Mucosa of stomach (tissue), 1 donor: ENCODE measurements at regions not wholly inside any gene's neighbourhood (a gene's known extent, or its start where the extent isn't known, plus 50 kb on each side); places are given as distances from the start of the nearest gene placed in this dataset.
A peak's percentile ranks its signal among the peaks of the same experiment; 100 is the strongest.
"Not testable (repeated sequence)": the region's sequence is repeated elsewhere in the genome, so short reads cannot be mapped to it uniquely, and the experiment has no call there.

Source experiments
- H3K27me3 ChIP-seq: one replicate; pipeline ENCODE4 v1.7.0; 2013; ENCODE audit warnings: mild to moderate bottlenecking, low read length; ENCODE audit not compliant: control insufficient read depth, insufficient read depth
- H3K36me3 ChIP-seq: one replicate; pipeline ENCODE4 v1.7.0; 2013; ENCODE audit warnings: low read length; ENCODE audit not compliant: control insufficient read depth, insufficient read depth
- H3K4me1 ChIP-seq: one replicate; pipeline ENCODE4 v1.7.0; 2013; ENCODE audit warnings: mild to moderate bottlenecking, low read length; ENCODE audit not compliant: control insufficient read depth, insufficient read depth
- H3K4me3 ChIP-seq: one replicate; pipeline ENCODE4 v1.7.0; 2013; ENCODE audit warnings: low read length
- H3K9ac ChIP-seq: one replicate; pipeline ENCODE4 v1.7.0; 2013; ENCODE audit warnings: mild to moderate bottlenecking, low read length, moderate library complexity
- H3K9me3 ChIP-seq: one replicate; pipeline ENCODE4 v1.7.0; 2013; ENCODE audit warnings: mild to moderate bottlenecking, low read length, moderate library complexity; ENCODE audit not compliant: control insufficient read depth
- donor health status: Pancreatic carcinoma.

DNA sequence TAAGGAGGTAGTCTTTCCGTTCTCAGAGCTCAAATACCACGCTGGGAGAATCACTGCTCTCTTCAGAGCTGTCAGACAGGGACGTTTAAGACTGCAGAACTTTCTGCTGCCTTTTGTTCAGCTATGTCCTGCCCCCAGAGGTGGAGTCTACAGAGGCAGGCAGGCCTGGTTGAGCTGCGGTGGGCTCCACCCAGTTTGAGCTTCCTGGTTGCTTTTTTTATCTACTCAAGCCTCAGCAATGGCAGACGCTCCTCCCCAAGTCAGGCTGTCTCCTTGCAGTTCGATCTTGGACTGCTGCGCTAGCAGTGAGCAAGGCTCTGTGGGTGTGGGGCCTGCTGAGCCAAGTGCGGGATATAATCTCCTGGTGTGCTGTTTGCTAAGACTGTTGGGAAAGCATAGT is 109.1 kb upstream of the ZNF827 start:
- not testable (repeated sequence) for H3K4me3 ChIP-seq, H3K9ac ChIP-seq, H3K4me1 ChIP-seq

DNA sequence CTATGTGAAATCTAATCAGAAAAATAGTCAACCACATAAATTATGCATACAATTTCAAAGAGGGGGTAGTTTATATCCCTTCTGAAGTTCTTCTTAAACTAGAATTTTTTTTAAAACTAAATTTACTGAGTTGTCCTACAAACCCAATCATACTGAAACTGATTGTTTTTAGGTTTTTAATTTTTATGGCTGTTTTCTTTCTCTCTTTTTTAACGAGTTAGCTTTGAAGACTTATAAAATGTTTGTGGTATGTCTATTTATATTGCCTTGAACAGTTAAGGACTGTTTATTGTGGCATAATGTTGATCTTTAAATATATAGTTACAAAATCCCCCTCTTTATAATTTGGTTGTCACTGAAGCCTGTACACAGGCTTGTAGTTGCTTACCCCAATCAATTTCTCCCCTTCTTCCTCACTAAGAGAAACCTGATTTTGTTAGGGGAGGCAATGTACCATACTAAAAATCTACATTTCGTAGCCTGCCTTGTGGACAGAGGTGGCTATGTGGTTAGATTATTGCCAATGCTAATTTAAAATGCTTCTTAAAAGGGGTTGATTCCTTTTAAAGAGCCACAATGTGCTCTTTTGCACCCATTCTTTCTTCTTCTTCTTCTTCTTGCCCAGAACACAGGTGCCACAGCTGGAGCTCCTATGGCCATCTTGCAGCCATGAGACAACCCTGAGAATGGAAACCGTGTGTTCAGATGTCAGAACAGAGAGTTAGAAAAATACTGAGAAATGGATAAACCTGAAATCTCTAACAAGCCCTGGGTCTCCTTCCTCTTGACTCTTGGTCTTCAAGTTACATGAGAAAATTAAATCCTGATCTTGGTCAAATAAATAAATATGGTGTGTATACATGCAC is 102.7 kb upstream of the ZNF827 start:
- no peaks in the 10 kb centered on the region for H3K36me3 ChIP-seq
- H3K4me1 ChIP-seq, result no peaks in the 10 kb centered on the region
- H3K9me3 ChIP-seq, result no peaks in the 10 kb centered on the region
- no peaks in the 10 kb centered on the region for H3K27me3 ChIP-seq
- H3K9ac ChIP-seq, result no peak overlapping the region
- H3K4me3 ChIP-seq, result no peak overlapping the region

More for the DNA sequence above, 109.1 kb upstream of the ZNF827 start:
- not testable (repeated sequence) for H3K36me3 ChIP-seq, H3K27me3 ChIP-seq, H3K9me3 ChIP-seq

DNA sequence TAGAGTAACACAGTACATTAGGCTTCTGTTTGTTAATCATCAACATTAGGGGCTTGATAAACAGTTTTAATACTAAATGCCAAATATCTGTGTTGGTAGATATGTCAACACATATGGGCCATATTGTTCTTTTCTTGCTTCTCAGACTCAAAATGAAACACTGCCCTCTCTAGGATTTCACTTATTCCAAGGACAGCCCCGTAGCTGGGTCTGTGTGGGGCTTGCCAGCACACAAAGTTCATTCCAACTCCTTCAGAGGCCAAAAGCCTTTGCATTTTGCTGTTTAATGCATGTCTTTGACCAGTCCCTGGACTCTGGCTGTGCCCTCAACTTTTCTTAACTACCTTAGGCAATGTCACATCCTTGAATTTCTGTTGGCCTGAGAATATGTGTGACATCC is 102.0 kb upstream of the ZNF827 start:
- H3K9me3 ChIP-seq, result no peaks in the 10 kb centered on the region
- no peak overlapping the region for H3K4me3 ChIP-seq
- no peaks in the 10 kb centered on the region for H3K4me1 ChIP-seq
- H3K9ac ChIP-seq, result no peak overlapping the region
- no peaks in the 10 kb centered on the region for H3K36me3 ChIP-seq
- no peaks in the 10 kb centered on the region for H3K27me3 ChIP-seq

DNA sequence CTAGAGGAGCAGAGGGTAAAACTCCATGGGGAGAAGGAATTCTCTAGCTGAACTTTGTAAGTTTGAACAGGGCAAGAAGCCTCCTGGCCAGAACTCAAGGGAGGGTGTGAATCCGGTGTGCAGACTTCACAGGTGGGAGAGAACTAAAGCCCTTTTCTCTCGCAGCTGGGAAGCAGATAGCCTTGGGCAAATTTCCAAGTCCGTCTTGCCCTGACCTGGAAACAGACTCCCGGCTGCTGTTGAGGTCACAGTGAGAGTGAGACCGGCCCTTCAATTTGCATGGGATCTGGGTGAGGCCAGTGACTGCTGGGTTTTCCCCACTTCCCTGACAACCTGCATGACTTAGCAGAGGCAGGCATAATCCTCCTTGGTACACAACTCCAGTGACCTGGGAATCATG is 94.5 kb upstream of the ZNF827 start:
- no peak overlapping the region for H3K4me3 ChIP-seq
- peaks cover 39% of the 10 kb centered on the region for H3K4me1 ChIP-seq
- H3K9ac ChIP-seq, result peak overlapping the region; percentile 46
- no peaks in the 10 kb centered on the region for H3K9me3 ChIP-seq
- no peaks in the 10 kb centered on the region for H3K36me3 ChIP-seq
- H3K27me3 ChIP-seq, result no peaks in the 10 kb centered on the region

DNA sequence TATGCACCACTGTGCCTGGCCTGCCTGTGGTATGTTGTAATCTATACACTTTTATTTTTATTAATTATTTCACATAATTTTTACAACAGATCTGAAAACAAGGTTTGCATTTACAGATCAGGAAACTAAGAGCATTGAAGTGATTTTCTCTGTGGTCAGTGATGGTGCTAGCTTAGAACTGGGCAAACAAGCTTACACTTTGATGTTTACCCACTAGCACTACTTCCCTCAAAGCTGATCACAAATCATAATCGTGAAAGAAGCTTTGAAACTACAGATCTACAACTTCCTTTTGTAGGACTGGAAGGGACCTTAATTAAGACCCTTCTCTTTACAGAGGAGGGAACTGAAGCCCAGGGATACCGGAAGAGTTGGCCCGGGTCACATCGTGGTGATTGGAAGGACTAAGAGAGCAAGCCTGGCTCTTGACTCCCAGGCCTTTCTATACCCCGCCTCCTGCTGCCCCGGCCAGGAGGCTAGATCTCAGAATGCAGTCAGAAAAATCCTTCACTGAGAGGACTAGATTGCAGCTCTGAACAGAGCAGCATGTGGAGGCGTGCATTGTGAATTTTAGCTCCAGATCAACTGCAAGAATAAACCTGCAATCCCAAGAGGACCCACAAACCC is 93.7 kb upstream of the ZNF827 start:
- H3K9me3 ChIP-seq, result no peaks in the 10 kb centered on the region
- peaks cover 39% of the 10 kb centered on the region for H3K4me1 ChIP-seq
- peak overlapping the region; percentile 46 for H3K9ac ChIP-seq
- H3K36me3 ChIP-seq, result no peaks in the 10 kb centered on the region
- H3K27me3 ChIP-seq, result no peaks in the 10 kb centered on the region
- no peak overlapping the region for H3K4me3 ChIP-seq

DNA sequence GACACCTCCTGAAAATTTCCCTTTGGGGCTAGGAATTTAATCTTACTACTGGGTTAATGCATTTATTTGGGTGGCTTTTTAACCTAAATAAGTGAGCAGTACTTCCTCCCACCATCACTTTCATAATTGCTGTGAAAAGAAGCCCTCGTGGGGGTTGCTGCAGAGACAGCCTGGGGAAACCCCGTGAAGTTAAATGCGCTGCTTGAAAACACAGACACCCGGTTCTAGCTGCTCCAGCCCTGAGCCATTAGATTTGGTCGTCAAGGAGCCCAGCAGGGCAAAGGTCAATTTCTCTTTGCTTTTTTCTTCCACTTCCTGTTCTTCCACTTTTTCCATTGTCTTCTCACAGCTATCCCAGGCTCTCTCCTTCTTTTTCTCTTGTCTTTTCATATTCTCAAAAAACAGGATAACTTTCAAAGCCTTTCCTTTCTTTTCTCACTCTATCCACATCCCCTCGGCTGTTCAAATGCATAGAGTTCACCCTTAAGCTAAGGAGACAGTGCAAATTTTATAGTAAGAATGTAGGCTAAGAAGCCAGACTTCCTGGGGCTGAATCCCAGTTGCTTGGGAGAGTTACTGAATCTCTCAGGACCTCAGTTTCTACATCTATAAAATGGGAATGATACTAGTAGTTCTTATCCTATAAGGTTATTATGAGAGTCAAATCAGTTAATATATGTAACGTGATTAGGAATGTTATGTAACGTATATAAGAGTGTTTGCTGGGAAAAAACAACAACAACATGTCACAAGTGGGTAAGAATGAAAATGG is 91.5 kb upstream of the ZNF827 start:
- H3K27me3 ChIP-seq, result no peaks in the 10 kb centered on the region

DNA sequence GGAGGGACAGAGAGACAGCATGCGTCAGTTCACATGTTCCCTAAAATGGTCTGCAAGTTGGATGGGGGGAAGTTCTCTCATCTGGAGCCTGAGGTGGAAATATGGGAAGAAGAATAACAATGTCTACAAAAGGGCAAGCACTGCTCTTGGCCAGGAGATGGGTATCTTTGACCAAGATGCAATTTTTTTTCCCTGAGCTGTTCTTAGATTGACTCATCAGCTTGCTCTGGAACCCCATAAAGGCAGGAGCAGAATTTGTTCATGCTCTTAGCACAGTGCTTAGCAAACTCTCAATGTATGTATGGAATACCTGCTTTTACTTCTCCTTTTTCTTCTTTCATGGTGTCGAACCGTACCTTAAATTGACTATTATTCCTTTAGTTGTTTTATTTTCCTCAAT is 90.5 kb upstream of the ZNF827 start:
- H3K9me3 ChIP-seq, result no peaks in the 10 kb centered on the region
- H3K4me1 ChIP-seq, result peaks cover 39% of the 10 kb centered on the region
- H3K36me3 ChIP-seq, result no peaks in the 10 kb centered on the region
- H3K27me3 ChIP-seq, result no peaks in the 10 kb centered on the region
- H3K4me3 ChIP-seq, result no peak overlapping the region
- no peak overlapping the region for H3K9ac ChIP-seq

More for the DNA sequence above, 91.5 kb upstream of the ZNF827 start:
- peaks cover 39% of the 10 kb centered on the region for H3K4me1 ChIP-seq
- H3K36me3 ChIP-seq, result no peaks in the 10 kb centered on the region
- H3K9ac ChIP-seq, result no peak overlapping the region
- H3K4me3 ChIP-seq, result no peak overlapping the region
- no peaks in the 10 kb centered on the region for H3K9me3 ChIP-seq

DNA sequence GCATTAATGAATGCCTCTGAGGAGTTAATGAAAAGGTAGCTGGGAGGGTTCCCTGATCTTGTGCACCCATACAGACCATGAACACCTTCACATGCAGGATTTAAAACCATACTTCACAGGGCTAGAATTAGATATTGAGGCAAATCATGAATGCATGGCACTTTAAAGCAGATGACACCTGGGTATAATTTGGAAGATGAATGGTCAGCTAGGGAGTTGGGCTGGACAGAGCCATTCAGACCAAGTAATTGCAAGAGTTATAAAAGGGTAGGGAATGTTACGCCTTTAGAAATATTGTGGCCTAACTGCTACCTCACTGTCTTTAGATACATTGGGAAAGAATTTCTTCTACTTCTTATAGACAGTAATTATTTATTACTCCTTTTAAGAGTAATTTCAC is 89.1 kb upstream of the ZNF827 start:
- H3K27me3 ChIP-seq, result no peaks in the 10 kb centered on the region
- peaks cover 31% of the 10 kb centered on the region for H3K4me1 ChIP-seq
- no peaks in the 10 kb centered on the region for H3K9me3 ChIP-seq
- H3K9ac ChIP-seq, result no peak overlapping the region
- no peak overlapping the region for H3K4me3 ChIP-seq
- H3K36me3 ChIP-seq, result no peaks in the 10 kb centered on the region

DNA sequence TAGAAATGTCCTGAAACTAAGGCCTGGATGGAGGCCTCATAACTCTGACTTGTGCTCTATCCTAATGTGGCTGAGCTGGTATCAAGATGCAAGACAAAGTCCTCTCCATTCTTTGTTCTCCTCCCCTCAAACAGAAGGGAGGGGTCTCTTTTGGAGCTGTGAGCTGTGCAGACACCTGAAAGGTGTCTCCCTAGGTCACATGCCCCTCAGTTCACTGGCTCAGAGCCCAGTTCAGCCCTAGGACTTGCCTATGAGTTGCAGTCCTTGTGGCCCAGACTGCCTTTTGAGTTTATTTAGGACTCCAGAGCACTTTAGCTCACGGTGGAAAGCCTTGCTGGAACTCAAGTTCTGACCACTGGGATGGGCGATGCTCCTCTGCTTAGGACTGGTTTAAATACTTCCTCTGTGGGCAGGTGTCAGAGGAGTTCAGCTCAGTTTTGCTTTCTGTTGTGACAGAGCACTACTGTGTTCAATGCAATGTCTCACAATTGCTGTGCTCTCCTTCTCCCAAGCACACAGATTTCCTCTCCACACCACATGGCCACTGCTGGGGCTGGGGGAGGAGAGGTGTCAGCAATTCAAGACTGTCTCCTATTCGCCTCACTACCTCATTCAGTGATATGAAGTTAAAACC is 84.8 kb upstream of the ZNF827 start:
- Histone ChIP-seq H3K4me1 (no peaks in the 10 kb centered on the region), H3K36me3 (no peaks in the 10 kb centered on the region), H3K4me3 (no peak overlapping the region), H3K27me3 (no peaks in the 10 kb centered on the region), H3K9me3 (no peaks in the 10 kb centered on the region), H3K9ac (no peak overlapping the region)

DNA sequence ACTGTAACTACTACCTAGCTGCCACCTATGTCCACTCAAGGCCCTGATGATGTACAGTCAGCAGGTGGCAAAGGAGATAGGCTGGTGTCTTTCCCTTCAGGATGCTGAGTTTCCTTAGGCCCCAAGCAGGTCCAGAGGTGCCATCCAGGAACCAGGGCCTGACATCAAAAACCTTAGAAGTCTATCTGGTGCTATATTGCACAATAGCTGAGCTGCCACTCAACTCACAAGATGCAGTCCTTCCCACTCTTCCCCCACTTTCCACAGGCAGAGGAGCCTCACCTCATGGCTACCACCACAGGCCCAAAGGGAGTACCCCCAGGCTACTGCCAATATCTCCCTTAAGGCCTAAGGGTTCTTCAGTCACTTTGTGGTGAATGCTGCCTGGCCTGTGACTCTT is 83.9 kb upstream of the ZNF827 start:
- H3K27me3 ChIP-seq, result no peaks in the 10 kb centered on the region
- no peaks in the 10 kb centered on the region for H3K36me3 ChIP-seq
- no peaks in the 10 kb centered on the region for H3K4me1 ChIP-seq
- H3K9ac ChIP-seq, result no peak overlapping the region
- no peak overlapping the region for H3K4me3 ChIP-seq
- H3K9me3 ChIP-seq, result no peaks in the 10 kb centered on the region

DNA sequence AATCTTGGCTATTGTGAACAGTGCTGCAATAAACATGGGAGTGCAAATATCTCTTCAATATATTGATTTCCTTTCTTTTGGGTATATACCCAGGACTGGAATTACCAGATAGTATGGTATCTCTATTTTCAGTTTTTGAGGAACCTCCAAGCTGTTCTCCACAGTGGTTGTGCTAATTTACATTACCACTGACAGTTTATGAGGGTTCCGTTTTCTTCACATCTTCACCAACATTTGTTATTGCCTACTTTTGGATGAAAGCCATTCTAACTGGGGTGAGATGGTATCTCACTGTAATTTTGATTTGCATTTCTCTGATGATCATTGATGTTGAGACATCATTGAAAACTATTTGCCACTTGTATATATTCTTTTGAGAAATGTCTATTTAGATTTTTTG is 79.6 kb upstream of the ZNF827 start:
- no peaks in the 10 kb centered on the region for H3K36me3 ChIP-seq
- no peak overlapping the region for H3K9ac ChIP-seq
- no peaks in the 10 kb centered on the region for H3K4me1 ChIP-seq
- H3K9me3 ChIP-seq, result no peaks in the 10 kb centered on the region
- H3K27me3 ChIP-seq, result no peaks in the 10 kb centered on the region
- H3K4me3 ChIP-seq, result no peak overlapping the region

DNA sequence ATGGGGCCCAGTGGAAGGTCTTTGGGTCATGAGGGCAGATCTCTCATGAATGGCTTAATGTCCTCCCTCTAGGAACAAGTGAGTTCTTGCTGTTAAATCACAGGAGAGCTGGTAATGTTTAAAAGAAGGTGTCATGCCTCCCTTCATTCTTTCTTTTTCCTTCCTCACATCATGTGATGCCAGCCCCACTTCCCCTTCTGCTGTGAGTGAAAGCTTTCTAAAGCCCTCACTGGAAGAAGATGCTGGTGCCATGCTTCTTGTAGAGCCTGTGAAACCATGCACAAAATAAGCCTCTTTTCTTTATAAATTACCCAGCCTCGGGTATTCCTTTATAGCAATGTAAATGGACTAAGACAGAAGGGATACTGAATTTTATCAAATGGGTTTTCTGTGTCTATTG is 66.1 kb upstream of the ZNF827 start:
- Histone ChIP-seq H3K4me3 (no peak overlapping the region), H3K9me3 (no peaks in the 10 kb centered on the region), H3K9ac (no peak overlapping the region), H3K4me1 (no peaks in the 10 kb centered on the region), H3K36me3 (no peaks in the 10 kb centered on the region), H3K27me3 (no peaks in the 10 kb centered on the region)
